Panc1 (cell line): ENCODE measurements at regions not wholly inside any gene's neighbourhood (a gene's known extent, or its start where the extent isn't known, plus 50 kb on each side); places are given as distances from the start of the nearest gene placed in this dataset.

Source experiments
- ATAC-seq: fragments of 200-7000 bp; cut with Tn5 transposase; 2 replicates; pipeline ENCODE4 v1.9.1; 2020; ENCODE audit warnings: mild to moderate bottlenecking, moderate library complexity
- BruUV-seq: library from RNA; stranded (reverse); fragments of 400-500 nt; replicated peaks from 2 replicates; lab custom pipeline; 2021; lab: Mats Ljungman, UMichigan
- CTCF ChIA-PET: fragments of 300-600 bp; sonication (Branson Sonifier 250); formaldehyde crosslinking; loops from one replicate; lab custom pipeline; 2022; ENCODE audit warnings: antibody characterized with exemption; lab: Charles Lee
- POLR2A ChIA-PET: fragments of 300-600 bp; sonication (Branson Sonifier 250); formaldehyde crosslinking; loops from one replicate; lab custom pipeline; 2022; ENCODE audit warnings: antibody characterized with exemption; lab: Charles Lee
- DNase-seq: peaks from one replicate; pipeline ENCODE4 v3.0.0-alpha.2; 2010; ENCODE audit warnings: low read depth, low spot score
- H3K27ac ChIP-seq: 2 replicates; pipeline ENCODE4 v1.5.1; 2011; ENCODE audit warnings: mild to moderate bottlenecking, low read length, inconsistent platforms
- H3K27me3 ChIP-seq: fragments of 200-500 bp; sonication (Bioruptor generic); 2 replicates; pipeline ENCODE4 v1.6.0; 2014; ENCODE audit warnings: low read length, inconsistent platforms; ENCODE audit not compliant: control insufficient read depth, insufficient read depth
- H3K36me3 ChIP-seq: fragments of 200-500 bp; sonication (Bioruptor generic); 2 replicates; pipeline ENCODE4 v1.5.1; 2014; ENCODE audit warnings: inconsistent platforms, mild to moderate bottlenecking, low read length, moderate library complexity; ENCODE audit not compliant: control insufficient read depth, insufficient read depth
- H3K4me1 ChIP-seq: 2 replicates; pipeline ENCODE4 v1.5.1; 2011; ENCODE audit warnings: inconsistent platforms, mild to moderate bottlenecking, low read length, moderate library complexity; ENCODE audit not compliant: control insufficient read depth, insufficient read depth
- H3K4me3 ChIP-seq, 2 experiments: 2 replicates each; pipeline ENCODE4 v1.5.1; 2011 to 2012; ENCODE audit warnings: low read depth in 2 of 2, low read length in 2 of 2, mild to moderate bottlenecking in 2 of 2, inconsistent platforms in 1 of 2, moderate library complexity in 1 of 2
- H3K9me3 ChIP-seq: fragments of 200-500 bp; sonication (Bioruptor generic); 2 replicates; pipeline ENCODE4 v1.5.1; 2014; ENCODE audit warnings: low read depth, mild to moderate bottlenecking, inconsistent platforms, low read length, moderate library complexity; ENCODE audit not compliant: control insufficient read depth, insufficient read depth
- POLR2AphosphoS5 ChIP-seq: IDR thresholded peaks from 2 replicates; pipeline ENCODE4 v1.6.1; 2012; ENCODE audit warnings: mild to moderate bottlenecking, low read depth, low read length, moderate library complexity
- SIN3A ChIP-seq: IDR thresholded peaks from 2 replicates; pipeline ENCODE4 v1.6.1; 2012; ENCODE audit warnings: low read depth, mild to moderate bottlenecking, low read length, moderate library complexity, borderline replicate concordance; ENCODE audit not compliant: insufficient read depth
- TCF7L2 ChIP-seq: IDR thresholded peaks from 2 replicates; pipeline ENCODE4 v1.6.1; 2011; ENCODE audit warnings: mild to moderate bottlenecking, low read depth, low read length, inconsistent platforms
- in situ Hi-C: cut with HindIII; loops from 2 replicates; pipeline ENCODE4 v1.10.0; 2016; ENCODE audit warnings: low sequenced_read_pairs, low pct_unique_long_range_greater_than_20kb
- intact Hi-C: fragments of 100-400 bp; cut with micrococcal nuclease; formaldehyde crosslinking; loops from one replicate; pipeline ENCODE4 v1.10.0; 2022; ENCODE audit not compliant: unreplicated experiment
- TF ChIP-seq, protein P1 (sequence below), 2 experiments: IDR thresholded peaks; 2 replicates each; pipeline ENCODE4 v1.6.1; 2011 to 2012; ENCODE audit warnings: low read depth in 2 of 2, control low read depth in 1 of 2, low read length in 1 of 2, mild to moderate bottlenecking in 1 of 2, moderate library complexity in 1 of 2; ENCODE audit not compliant: insufficient read depth in 1 of 2
- TF ChIP-seq, protein P2 (sequence below): fragments of 450-650 bp; IDR thresholded peaks from 2 replicates; pipeline ENCODE4 v1.5.1; 2017; ENCODE audit warnings: mild to moderate bottlenecking

DNA sequence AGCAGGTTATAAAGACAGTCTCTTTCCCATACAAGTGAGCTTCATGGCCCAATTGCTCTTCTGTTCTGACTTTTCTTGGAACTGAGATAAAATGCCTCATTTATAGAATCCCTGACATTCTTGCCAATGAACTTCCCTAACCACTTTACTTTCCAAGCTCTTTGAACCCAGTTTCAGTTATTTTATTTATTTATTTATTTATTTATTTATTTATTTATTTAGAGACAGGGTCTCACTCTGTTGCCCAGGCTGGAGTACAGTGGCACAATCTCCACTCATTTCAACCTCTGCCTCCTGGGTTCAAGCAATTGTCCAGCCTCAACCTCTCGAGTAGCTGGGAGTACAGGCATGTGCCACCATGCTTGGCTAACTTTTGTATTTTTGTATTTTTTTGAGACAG lies 138.5 kb upstream of the ZNF184 start:
- ChIA-PET CTCF (no interaction called here), POLR2A (no interaction called here)
- TF ChIP-seq SIN3A, result no peak
- TF ChIP-seq, protein P1, sequence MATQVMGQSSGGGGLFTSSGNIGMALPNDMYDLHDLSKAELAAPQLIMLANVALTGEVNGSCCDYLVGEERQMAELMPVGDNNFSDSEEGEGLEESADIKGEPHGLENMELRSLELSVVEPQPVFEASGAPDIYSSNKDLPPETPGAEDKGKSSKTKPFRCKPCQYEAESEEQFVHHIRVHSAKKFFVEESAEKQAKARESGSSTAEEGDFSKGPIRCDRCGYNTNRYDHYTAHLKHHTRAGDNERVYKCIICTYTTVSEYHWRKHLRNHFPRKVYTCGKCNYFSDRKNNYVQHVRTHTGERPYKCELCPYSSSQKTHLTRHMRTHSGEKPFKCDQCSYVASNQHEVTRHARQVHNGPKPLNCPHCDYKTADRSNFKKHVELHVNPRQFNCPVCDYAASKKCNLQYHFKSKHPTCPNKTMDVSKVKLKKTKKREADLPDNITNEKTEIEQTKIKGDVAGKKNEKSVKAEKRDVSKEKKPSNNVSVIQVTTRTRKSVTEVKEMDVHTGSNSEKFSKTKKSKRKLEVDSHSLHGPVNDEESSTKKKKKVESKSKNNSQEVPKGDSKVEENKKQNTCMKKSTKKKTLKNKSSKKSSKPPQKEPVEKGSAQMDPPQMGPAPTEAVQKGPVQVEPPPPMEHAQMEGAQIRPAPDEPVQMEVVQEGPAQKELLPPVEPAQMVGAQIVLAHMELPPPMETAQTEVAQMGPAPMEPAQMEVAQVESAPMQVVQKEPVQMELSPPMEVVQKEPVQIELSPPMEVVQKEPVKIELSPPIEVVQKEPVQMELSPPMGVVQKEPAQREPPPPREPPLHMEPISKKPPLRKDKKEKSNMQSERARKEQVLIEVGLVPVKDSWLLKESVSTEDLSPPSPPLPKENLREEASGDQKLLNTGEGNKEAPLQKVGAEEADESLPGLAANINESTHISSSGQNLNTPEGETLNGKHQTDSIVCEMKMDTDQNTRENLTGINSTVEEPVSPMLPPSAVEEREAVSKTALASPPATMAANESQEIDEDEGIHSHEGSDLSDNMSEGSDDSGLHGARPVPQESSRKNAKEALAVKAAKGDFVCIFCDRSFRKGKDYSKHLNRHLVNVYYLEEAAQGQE (IDR thresholded peaks at IDR 0.05; ENCODE audit: insufficient read depth in 1 of 2, low read depth in 2 of 2, low read length in 1 of 2), result no peak
- TF ChIP-seq, protein P2, sequence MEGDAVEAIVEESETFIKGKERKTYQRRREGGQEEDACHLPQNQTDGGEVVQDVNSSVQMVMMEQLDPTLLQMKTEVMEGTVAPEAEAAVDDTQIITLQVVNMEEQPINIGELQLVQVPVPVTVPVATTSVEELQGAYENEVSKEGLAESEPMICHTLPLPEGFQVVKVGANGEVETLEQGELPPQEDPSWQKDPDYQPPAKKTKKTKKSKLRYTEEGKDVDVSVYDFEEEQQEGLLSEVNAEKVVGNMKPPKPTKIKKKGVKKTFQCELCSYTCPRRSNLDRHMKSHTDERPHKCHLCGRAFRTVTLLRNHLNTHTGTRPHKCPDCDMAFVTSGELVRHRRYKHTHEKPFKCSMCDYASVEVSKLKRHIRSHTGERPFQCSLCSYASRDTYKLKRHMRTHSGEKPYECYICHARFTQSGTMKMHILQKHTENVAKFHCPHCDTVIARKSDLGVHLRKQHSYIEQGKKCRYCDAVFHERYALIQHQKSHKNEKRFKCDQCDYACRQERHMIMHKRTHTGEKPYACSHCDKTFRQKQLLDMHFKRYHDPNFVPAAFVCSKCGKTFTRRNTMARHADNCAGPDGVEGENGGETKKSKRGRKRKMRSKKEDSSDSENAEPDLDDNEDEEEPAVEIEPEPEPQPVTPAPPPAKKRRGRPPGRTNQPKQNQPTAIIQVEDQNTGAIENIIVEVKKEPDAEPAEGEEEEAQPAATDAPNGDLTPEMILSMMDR, result no peak
- no peak for TF ChIP-seq TCF7L2
- no peak for TF ChIP-seq POLR2AphosphoS5
- BruUV-seq, result no TSS peak
- DNase-seq (no peak), ATAC-seq (no peak)
- intact Hi-C loops, result no loop called here
- H3K9me3 ChIP-seq, result no peaks in the 10 kb centered on the region
- in situ Hi-C loops, result no loop called here
- H3K36me3 ChIP-seq, result no peaks in the 10 kb centered on the region
- H3K27ac ChIP-seq, result no peak overlapping the region
- no peaks in the 10 kb centered on the region for H3K4me1 ChIP-seq
- no peak overlapping the region for H3K4me3 ChIP-seq
- H3K27me3 ChIP-seq, result no peaks in the 10 kb centered on the region

DNA sequence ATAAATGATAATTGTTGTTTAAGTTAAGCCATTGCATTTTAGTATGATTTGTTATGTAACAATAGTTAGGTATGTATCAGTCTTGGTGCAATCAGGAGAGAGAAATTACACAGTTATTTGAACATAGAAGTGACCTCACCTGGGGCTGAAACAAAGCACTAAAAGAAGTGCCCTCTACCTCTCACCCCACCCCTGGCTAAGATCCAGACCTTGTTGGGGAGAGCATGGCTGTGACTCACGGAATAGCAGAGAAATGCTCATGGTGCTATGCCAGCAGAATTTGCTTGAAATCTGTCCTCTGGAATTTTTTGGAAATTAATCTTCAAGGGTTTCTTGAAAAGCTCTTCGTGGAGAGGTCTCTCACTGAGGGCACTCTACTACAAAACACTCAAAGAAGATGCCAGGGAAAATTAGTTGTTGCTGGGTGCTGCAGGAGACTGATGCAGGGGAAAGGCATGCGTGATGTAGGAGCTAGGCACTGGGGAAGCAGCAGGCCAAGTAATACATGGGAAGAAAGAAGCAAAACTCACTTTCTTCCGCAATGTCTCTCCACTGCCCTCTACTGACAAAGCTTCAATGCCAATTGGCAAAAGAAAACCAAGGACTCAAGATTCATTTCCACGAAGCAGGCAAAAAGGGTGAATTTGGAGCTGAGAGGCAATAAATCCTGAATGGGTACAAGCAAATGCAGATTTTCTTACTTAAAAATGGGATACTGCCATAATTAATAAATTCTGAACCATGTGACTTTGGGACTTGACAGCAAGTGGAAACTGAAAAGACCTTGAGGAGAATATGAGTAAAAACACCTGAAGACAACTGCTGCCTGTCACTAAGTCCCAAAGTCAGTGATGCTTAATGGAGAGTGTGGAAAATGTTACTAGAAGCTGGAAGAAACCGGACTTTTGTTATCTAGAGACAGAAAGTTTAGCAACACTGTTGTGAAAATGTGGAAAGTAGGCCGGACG lies 136.3 kb upstream of the ZNF184 start:
- TF ChIP-seq POLR2AphosphoS5 (no peak), SIN3A (no peak), TCF7L2 (no peak)
- TF ChIP-seq, protein P2, result peak; percentile 96
- TF ChIP-seq, protein P1 (IDR thresholded peaks at IDR 0.05; ENCODE audit: insufficient read depth in 1 of 2, low read depth in 2 of 2, low read length in 1 of 2), result no peak
- intact Hi-C loops (loop anchor here (5.0 to 10.0 kb wide), 5 partner anchors 92 to 424 kb away; no protein-coding TSS in a partner anchor), in situ Hi-C loops (no loop called here)
- no peaks in the 10 kb centered on the region for H3K36me3 ChIP-seq
- ATAC-seq (no peak), DNase-seq (peak; percentile 91)
- no peak overlapping the region for H3K4me3 ChIP-seq
- POLR2A ChIA-PET, result no interaction called here
- CTCF ChIA-PET, result interaction anchor here (0.6 to 1.3 kb wide), 7 partner anchors 53 to 105 kb away, joined by 3 to 10 read pairs (median 3); no protein-coding TSS in a partner anchor
- no peak overlapping the region for H3K27ac ChIP-seq
- H3K9me3 ChIP-seq, result no peaks in the 10 kb centered on the region
- BruUV-seq, result no TSS peak
- H3K27me3 ChIP-seq, result no peaks in the 10 kb centered on the region
- H3K4me1 ChIP-seq, result no peaks in the 10 kb centered on the region
